Body of pancreas (tissue), 4 donors: ENCODE measurements at regions not wholly inside any gene's neighbourhood (a gene's known extent, or its start where the extent isn't known, plus 50 kb on each side); places are given as distances from the start of the nearest gene placed in this dataset.

ENCODE experiments used
- ATAC-seq: fragments of 150-250 bp; one replicate; pipeline ENCODE4 v1.9.1; 2016
- DNase-seq, 4 donors: peaks; one replicate each; pipeline ENCODE4 v3.0.0-alpha.2; 2019
- H3K27ac ChIP-seq, 4 donors: fragments of 200-600 bp; sonication (generic); 1 replicate in 3 of 4; 2 replicates in 1 of 4; pipeline versions ENCODE4 v1.5.1 to v1.6.1; 2016 to 2019; ENCODE audit warnings: mild to moderate bottlenecking in 1 of 4, mixed read lengths in 1 of 4, moderate library complexity in 1 of 4
- H3K27me3 ChIP-seq, 2 donors: fragments of 200-600 bp; sonication (generic); one replicate each; pipeline ENCODE4 v1.6.0; 2016; ENCODE audit warnings: mild to moderate bottlenecking in 1 of 2
- H3K36me3 ChIP-seq, 2 donors: fragments of 200-600 bp; sonication (generic); replicated peaks in 1 of 2; 2 replicates each; pipeline ENCODE4 v1.5.1; 2016; ENCODE audit warnings: low read depth in 2 of 2; ENCODE audit not compliant: insufficient read depth in 1 of 2
- H3K4me1 ChIP-seq: fragments of 200-600 bp; sonication (generic); one replicate; pipeline ENCODE4 v1.6.0; 2016
- H3K4me3 ChIP-seq, 2 donors: fragments of 200-600 bp; sonication (generic); 1 replicate in 1 of 2; 2 replicates in 1 of 2; pipeline ENCODE4 v1.5.1; 2016 to 2019
- H3K9me3 ChIP-seq, 3 donors: fragments of 200-600 bp; sonication (generic); 1 replicate in 2 of 3; 2 replicates in 1 of 3; pipeline ENCODE4 v1.5.1; 2016
- CTCF ChIP-seq, 7 experiments: fragments of 450-650 bp in 4 of 7; fragments of 200-600 bp in 3 of 7; sonication (generic) in 3 of 7; IDR thresholded peaks; one replicate each; pipeline ENCODE4 v1.5.1; 2016 to 2019; ENCODE audit warnings: antibody characterized with exemption in 7 of 7
- POLR2A ChIP-seq, 3 donors: fragments of 450-650 bp; IDR thresholded peaks; one replicate each; pipeline ENCODE4 v1.6.1; 2016; ENCODE audit warnings: antibody characterized with exemption in 3 of 3, mild to moderate bottlenecking in 2 of 3
- WGBS, 2 donors: methylation state at CpG; one replicate each; pipeline ENCODE4 v1.1.5; 2017; 5-methylcytosine and 5-hydroxymethylcytosine counted together
- intact Hi-C: fragments of 100-400 bp; cut with DNase I; formaldehyde crosslinking; loops from one replicate; pipeline ENCODE4 v1.15.1; 2023

GRCh38 chr18:55934821-55935220 is 346.8 kb upstream of the TCF4 start:
- no peak overlapping the region for H3K4me3 ChIP-seq
- no peaks in the 10 kb centered on the region for H3K27me3 ChIP-seq
- TF ChIP-seq POLR2A (IDR thresholded peaks at IDR 0.05), result no peak
- TF ChIP-seq CTCF (IDR thresholded peaks at IDR 0.05), result no peak
- H3K4me1 ChIP-seq, result no peaks in the 10 kb centered on the region
- intact Hi-C loops, result no loop called here
- no peaks in the 10 kb centered on the region for H3K36me3 ChIP-seq
- no peaks in the 10 kb centered on the region for H3K9me3 ChIP-seq
- DNase-seq (no peak), ATAC-seq (no peak)
- no peak overlapping the region for H3K27ac ChIP-seq

GRCh38 chr18:55932675-55933074 is 344.7 kb upstream of the TCF4 start:
- ATAC-seq, result no peak
- 95 to 100% methylated on average over 1 of the region's 1 CpG for WGBS, 2 donors
- Histone ChIP-seq H3K4me3 (no peak overlapping the region), H3K27me3 (no peaks in the 10 kb centered on the region), H3K36me3 (no peaks in the 10 kb centered on the region), H3K9me3 (no peaks in the 10 kb centered on the region), H3K27ac (no peak overlapping the region), H3K4me1 (no peaks in the 10 kb centered on the region)
- no peak for DNase-seq
- intact Hi-C loops, result no loop called here
- TF ChIP-seq CTCF (IDR thresholded peaks at IDR 0.05) (no peak), POLR2A (IDR thresholded peaks at IDR 0.05) (no peak)

- TF ChIP-seq POLR2A (IDR thresholded peaks at IDR 0.05) (no peak), CTCF (IDR thresholded peaks at IDR 0.05) (no peak)
- ATAC-seq, result no peak
- Histone ChIP-seq H3K4me1 (no peaks in the 10 kb centered on the region), H3K36me3 (no peaks in the 10 kb centered on the region), H3K27ac (no peak overlapping the region), H3K9me3 (no peaks in the 10 kb centered on the region), H3K27me3 (no peaks in the 10 kb centered on the region), H3K4me3 (no peak overlapping the region)
- WGBS, 2 donors, result 60 to 81% methylated on average over 3 of the region's 3 CpGs
- no peak for DNase-seq
- intact Hi-C loops, result no loop called here
These were observed 339.8 kb upstream of the TCF4 start for GRCh38 chr18:55927831-55928230.

- Histone ChIP-seq H3K27me3 (no peaks in the 10 kb centered on the region), H3K9me3 (no peaks in the 10 kb centered on the region), H3K4me1 (no peaks in the 10 kb centered on the region), H3K36me3 (no peaks in the 10 kb centered on the region), H3K4me3 (no peak overlapping the region), H3K27ac (no peak overlapping the region)
- ATAC-seq (no peak), DNase-seq (no peak)
- intact Hi-C loops, result no loop called here
- TF ChIP-seq CTCF (IDR thresholded peaks at IDR 0.05) (no peak), POLR2A (IDR thresholded peaks at IDR 0.05) (no peak)
- 75 to 80% methylated on average over 5 of the region's 5 CpGs for WGBS, 2 donors
These were observed 337.8 kb upstream of the TCF4 start for GRCh38 chr18:55925772-55926171.

GRCh38 chr18:55920063-55920462 is 332.1 kb upstream of the TCF4 start:
- Histone ChIP-seq H3K36me3 (no peaks in the 10 kb centered on the region), H3K4me3 (no peak overlapping the region), H3K9me3 (no peaks in the 10 kb centered on the region), H3K27me3 (no peaks in the 10 kb centered on the region), H3K27ac (no peak overlapping the region), H3K4me1 (no peaks in the 10 kb centered on the region)
- intact Hi-C loops, result no loop called here
- TF ChIP-seq CTCF (IDR thresholded peaks at IDR 0.05) (no peak), POLR2A (IDR thresholded peaks at IDR 0.05) (no peak)
- ATAC-seq, result no peak
- DNase-seq, result no peak
- 68 to 76% methylated on average over 2 of the region's 2 CpGs for WGBS, 2 donors
